ENCODE measurements at regions not wholly inside any gene's neighbourhood (a gene's known extent, or its start where the extent isn't known, plus 50 kb on each side); places are given as distances from the start of the nearest gene placed in this dataset.

- Histone ChIP-seq H3K9me3 (ENCODE audit: control insufficient read depth, low read depth, low read length) (no peaks in the 10 kb centered on the region), H3K4me2 (ENCODE audit: insufficient read depth, insufficient read length, low read length) (no peak overlapping the region), H3K27ac (ENCODE audit: insufficient read length, low read depth, low read length) (no peak overlapping the region), H4K5ac (ENCODE audit: insufficient read length, low read depth, low read length) (no peak overlapping the region), H3T11ph (ENCODE audit: low read length) (no peak overlapping the region), H4K91ac (ENCODE audit: insufficient read length, low read depth, low read length) (no peak overlapping the region), H3K79me1 (ENCODE audit: insufficient read depth, low read depth, low read length, poor library complexity, severe bottlenecking) (no peaks in the 10 kb centered on the region), H3K27me3 (ENCODE audit: insufficient read depth, low read length) (no peaks in the 10 kb centered on the region), H3K23ac (ENCODE audit: insufficient read length, low read depth, low read length) (no peak overlapping the region), H2BK120ac (ENCODE audit: low read depth, low read length, poor library complexity, severe bottlenecking) (no peak overlapping the region), H4K20me1 (ENCODE audit: control insufficient read depth, insufficient read depth, insufficient read length) (no peaks in the 10 kb centered on the region), H2BK15ac (ENCODE audit: low read depth, low read length) (no peak overlapping the region), H3K9ac (ENCODE audit: extremely low read depth, insufficient read length, low read length) (no peak overlapping the region), H2AFZ (ENCODE audit: low read length) (no peak overlapping the region), H4K8ac (replicated peaks; ENCODE audit: insufficient read length, low read depth, low read length) (no peak overlapping the region), H2BK20ac (ENCODE audit: low read depth, low read length, poor library complexity, severe bottlenecking) (no peak overlapping the region), H3K79me2 (ENCODE audit: insufficient read depth, low read length) (no peaks in the 10 kb centered on the region), H3K14ac (ENCODE audit: insufficient read depth, low read length) (no peak overlapping the region), H3K56ac (ENCODE audit: insufficient read length, low read depth, low read length) (no peak overlapping the region), H3K4me1 (ENCODE audit: insufficient read depth, low read length) (no peaks in the 10 kb centered on the region), H3K18ac (ENCODE audit: insufficient read length, low read depth, low read length) (no peak overlapping the region), H2BK5ac (ENCODE audit: insufficient read length, low read length) (no peak overlapping the region), H2BK12ac (ENCODE audit: insufficient read length, low read depth, low read length) (no peak overlapping the region), H2AK5ac (ENCODE audit: insufficient read length, low read length) (no peak overlapping the region), H3K23me2 (ENCODE audit: insufficient read length, low read depth, low read length, poor library complexity, severe bottlenecking) (no peaks in the 10 kb centered on the region), H3K4ac (ENCODE audit: low read depth, low read length) (no peak overlapping the region)
- Mint-ChIP-seq H3K4me1 (peaks cover 0 to 5% of the 10 kb centered on the region in 2 experiments; a peak in 1 of 4 replicates), H3K36me3 (ENCODE audit: insufficient read depth in 1 of 3, low read depth in 3 of 3) (no peaks in the 10 kb centered on the region), H3K27ac (no peak overlapping the region), H3K4me3 (no peak overlapping the region), H3K9me3 (no peaks in the 10 kb centered on the region), H3K27me3 (ENCODE audit: low read depth) (no peaks in the 10 kb centered on the region)
- no CpG with 5 or more reads among the region's 1 CpG for WGBS (ENCODE audit: extremely low coverage, insufficient read length, low lambda C conversion rate)
- no peak for TF ChIP-seq CTCF (conservative IDR thresholded peaks at IDR 0.05)
- DNase-seq: no peak
Measured at GRCh38 chr3:103949693-103950092, 1417.0 kb upstream of the ALCAM start.
